HepG2 (cell line): ENCODE measurements at regions not wholly inside any gene's neighbourhood (a gene's known extent, or its start where the extent isn't known, plus 50 kb on each side); places are given as distances from the start of the nearest gene placed in this dataset.
A peak's percentile ranks its signal among the peaks of the same experiment; 100 is the strongest.
"Not testable (repeated sequence)": the region's sequence is repeated elsewhere in the genome, so short reads cannot be mapped to it uniquely, and the experiment has no call there.

ENCODE experiments used
- ATAC-seq: fragments of 200-7000 bp; cut with Tn5 transposase; 3 replicates; pipeline ENCODE4 v1.9.1; 2020; ENCODE audit warnings: mild to moderate bottlenecking, moderate library complexity
- BruUV-seq: library from RNA; stranded (reverse); fragments of 400-500 nt; replicated peaks from 2 replicates; lab custom pipeline; 2021; lab: Mats Ljungman, UMichigan
- CTCF ChIA-PET: fragments of 300-600 bp; formaldehyde crosslinking; extraction: SDS; loops from one replicate; lab custom pipeline; 2021; ENCODE audit warnings: low total read pairs, inconsistent platforms, low intra/inter-chr PET ratio; lab: Yijun Ruan, JAX
- POLR2A ChIA-PET: fragments of 350-600 bp; sonication (Branson Sonifier 250); formaldehyde crosslinking; loops from one replicate; lab custom pipeline; 2020; ENCODE audit warnings: antibody characterized with exemption, inconsistent platforms; lab: Yijun Ruan, JAX
- DNase-seq: peaks from one replicate; pipeline ENCODE4 v3.0.0-alpha.2; 2015; ENCODE audit warnings: low spot score
- FAIRE-seq: peaks from 3 replicates; lab custom pipeline; 2011; peaks lifted over from hg19 to GRCh38; lab: Jason Lieb, UNC
- H2AFZ ChIP-seq: one replicate; pipeline ENCODE4 v1.6.1; 2011; ENCODE audit warnings: low read length, inconsistent platforms
- H3K27ac ChIP-seq: fragments of 300-600 bp; 3 replicates; pipeline ENCODE4 v1.8.0; 2011; ENCODE audit warnings: mixed run types, mild to moderate bottlenecking, mixed read lengths, low read length, inconsistent platforms; ENCODE audit not compliant: insufficient read depth; ENCODE audit errors: extremely low read length
- H3K27me3 ChIP-seq, 2 experiments: fragments of 200-600 bp in 1 of 2; 2 replicates in 1 of 2; 3 replicates in 1 of 2; pipeline versions ENCODE4 v1.6.0 to v1.8.0; 2011; ENCODE audit warnings: low read length in 2 of 2, mild to moderate bottlenecking in 2 of 2, moderate library complexity in 2 of 2, inconsistent platforms in 1 of 2; ENCODE audit not compliant: insufficient read depth in 2 of 2, control insufficient read depth in 1 of 2
- H3K36me3 ChIP-seq, 2 experiments: fragments of 200-600 bp in 1 of 2; replicated peaks in 1 of 2; 2 replicates in 1 of 2; 3 replicates in 1 of 2; pipeline versions ENCODE4 v1.5.1 to v1.8.0; 2011; ENCODE audit warnings: low read length in 2 of 2, inconsistent platforms in 1 of 2; ENCODE audit not compliant: insufficient read depth in 2 of 2, control insufficient read depth in 1 of 2
- H3K4me1 ChIP-seq: 2 replicates; pipeline ENCODE4 v1.5.1; 2012; ENCODE audit warnings: low read length, inconsistent platforms; ENCODE audit not compliant: insufficient read depth
- H3K4me2 ChIP-seq: 2 replicates; pipeline ENCODE4 v1.6.0; 2011; ENCODE audit warnings: low read depth, low read length, inconsistent platforms
- H3K4me3 ChIP-seq, 3 experiments: fragments of 200-600 bp in 1 of 3; sonication (generic), shearing (Covaris generic) in 1 of 3; replicated peaks in 1 of 3; 2 replicates each; pipeline ENCODE4 v1.5.1; 2011 to 2016; ENCODE audit warnings: low read length in 3 of 3, inconsistent platforms in 2 of 3, low read depth in 2 of 3, mild to moderate bottlenecking in 2 of 3, control low read depth in 1 of 3, mixed read lengths in 1 of 3; ENCODE audit not compliant: insufficient read depth in 1 of 3
- H3K79me2 ChIP-seq: one replicate; pipeline ENCODE4 v1.6.1; 2011; ENCODE audit warnings: low read length, inconsistent platforms; ENCODE audit not compliant: insufficient read depth
- H3K9ac ChIP-seq: 2 replicates; pipeline ENCODE4 v1.6.0; 2011; ENCODE audit warnings: mild to moderate bottlenecking, low read depth, low read length, inconsistent platforms; ENCODE audit not compliant: insufficient read depth
- H3K9me3 ChIP-seq: 2 replicates; pipeline ENCODE4 v1.5.1; 2012; ENCODE audit warnings: mild to moderate bottlenecking, low read length
- H4K20me1 ChIP-seq: 2 replicates; pipeline ENCODE4 v1.6.0; 2011; ENCODE audit warnings: inconsistent platforms, mild to moderate bottlenecking, low read length, moderate library complexity; ENCODE audit not compliant: insufficient read depth
- CENPX ChIP-seq: sonication (generic); formaldehyde crosslinking; IDR thresholded peaks from 2 replicates; pipeline ENCODE4 v1.9.0; 2021; ENCODE audit warnings: mild to moderate bottlenecking, missing genetic modification reagents, moderate library complexity
- MAFF ChIP-seq: IDR thresholded peaks from 2 replicates; pipeline ENCODE4 v1.6.1; 2011; ENCODE audit warnings: low read depth, low read length, improper control_type of control experiment
- MAFK ChIP-seq, 2 experiments: IDR thresholded peaks in 1 of 2; conservative IDR thresholded peaks in 1 of 2; 2 replicates each; pipeline ENCODE4 v1.6.1; 2011; ENCODE audit warnings: improper control_type of control experiment in 2 of 2, low read length in 2 of 2
- WGBS: methylation state at CpG from one replicate; pipeline ENCODE4 v1.1.6; 2017; ENCODE audit warnings: low lambda C conversion rate; 5-methylcytosine and 5-hydroxymethylcytosine counted together
- in situ Hi-C: cut with HindIII; loops from 2 replicates; pipeline ENCODE4 v1.10.0; 2017; ENCODE audit warnings: low pct_unique_long_range_greater_than_20kb; ENCODE audit not compliant: extremely low pct_ligation_motif_present
- intact Hi-C: fragments of 100-400 bp; cut with micrococcal nuclease; formaldehyde crosslinking; loops from one replicate; pipeline ENCODE4 v1.10.0; 2022; ENCODE audit not compliant: unreplicated experiment

DNA sequence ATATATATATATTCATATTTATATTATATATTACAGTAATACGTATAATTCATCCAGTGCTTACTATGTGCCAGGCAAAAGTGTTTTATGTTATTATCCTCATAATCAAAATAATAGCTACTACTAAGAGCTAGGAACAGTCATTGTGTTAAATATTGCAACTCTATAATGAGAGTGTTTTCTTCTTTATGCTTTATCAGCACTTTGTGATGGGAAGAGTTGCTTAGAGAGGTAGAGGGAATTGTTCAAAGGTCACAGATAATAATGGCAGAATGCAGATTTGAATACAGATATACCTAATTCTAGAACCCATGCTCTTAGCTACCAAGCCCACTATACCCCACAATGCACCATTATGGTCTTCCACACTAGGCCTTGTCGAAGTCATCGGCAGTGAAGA, 318.8 kb upstream of the PPARGC1A start:
- Histone ChIP-seq H3K4me1 (no peaks in the 10 kb centered on the region), H2AFZ (no peak overlapping the region), H3K4me2 (no peak overlapping the region), H3K27me3 (no peaks in the 10 kb centered on the region), H3K79me2 (no peaks in the 10 kb centered on the region), H3K9me3 (no peaks in the 10 kb centered on the region), H3K9ac (no peak overlapping the region), H3K36me3 (no peaks in the 10 kb centered on the region), H3K4me3 (no peak overlapping the region), H3K27ac (no peak overlapping the region), H4K20me1 (no peaks in the 10 kb centered on the region)
- WGBS = 57% methylated on average over 3 of the region's 3 CpGs
- CTCF ChIA-PET = no interaction called here
- intact Hi-C loops = no loop called here
- POLR2A ChIA-PET = no interaction called here
- DNase-seq (no peak), ATAC-seq (no peak), FAIRE-seq (no peak)
- in situ Hi-C loops = no loop called here
- peak; percentile 85 to 91 for TF ChIP-seq MAFK (conservative IDR thresholded peaks at IDR 0.05 in 1 of 2, IDR thresholded peaks at IDR 0.05 in 1 of 2; ENCODE audit: low read length in 2 of 2)
- peak; percentile 86 for TF ChIP-seq MAFF
- no peak for TF ChIP-seq CENPX
- no TSS peak for BruUV-seq

DNA sequence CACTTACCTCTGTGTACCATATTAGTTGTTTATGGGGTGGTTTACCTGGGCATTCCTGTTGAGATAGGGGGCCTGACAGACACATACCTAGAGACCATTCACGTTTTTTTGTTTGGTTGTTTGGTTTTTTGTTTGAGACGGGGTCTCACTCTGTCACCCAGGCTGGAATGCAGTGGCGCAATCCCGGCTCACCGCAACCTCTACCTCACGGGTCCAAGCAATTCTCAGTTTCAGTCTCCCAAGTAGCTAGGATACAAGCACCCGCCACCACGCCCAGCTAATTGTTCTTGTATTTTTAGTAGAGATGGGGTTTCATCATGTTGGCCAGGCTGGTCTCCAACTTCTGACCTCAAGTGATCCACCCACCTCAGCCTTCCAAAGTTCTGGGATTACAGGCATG, 314.9 kb upstream of the PPARGC1A start:
- POLR2A ChIA-PET, H3K9ac ChIP-seq, ATAC-seq, H3K79me2 ChIP-seq, H3K27ac ChIP-seq, H3K4me1 ChIP-seq, CTCF ChIA-PET, H3K36me3 ChIP-seq, H3K4me2 ChIP-seq, H3K9me3 ChIP-seq, FAIRE-seq, intact Hi-C loops, H2AFZ ChIP-seq, DNase-seq, H3K27me3 ChIP-seq, H3K4me3 ChIP-seq, H4K20me1 ChIP-seq, BruUV-seq, in situ Hi-C loops: not testable (repeated sequence)
- WGBS = 54% methylated on average over 8 of the region's 8 CpGs
